ENCODE measurements at regions not wholly inside any gene's neighbourhood (a gene's known extent, or its start where the extent isn't known, plus 50 kb on each side); places are given as distances from the start of the nearest gene placed in this dataset.
A peak's percentile ranks its signal among the peaks of the same experiment; 100 is the strongest.

DNA sequence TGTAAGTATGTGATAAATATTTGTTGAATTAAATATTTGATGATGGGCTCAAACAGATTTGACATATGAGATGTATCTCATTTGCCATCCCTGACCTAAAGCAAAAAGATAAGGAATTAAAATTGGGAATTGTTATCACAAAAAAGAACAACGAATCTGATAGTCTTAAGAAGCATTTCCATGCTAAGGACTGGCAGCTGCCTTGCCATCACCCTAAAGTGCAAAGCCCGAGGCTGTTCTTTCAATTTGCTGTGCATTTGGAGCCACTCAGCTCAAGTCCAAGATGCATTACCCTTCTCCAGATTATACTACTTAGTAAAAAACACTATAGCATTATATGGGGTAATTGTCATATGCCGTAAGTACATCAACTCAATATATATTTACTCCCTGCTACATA, 618.3 kb upstream of the CLINT1 start:
- Histone ChIP-seq H3K27ac (no peak overlapping the region), H3K9me3 (no peaks in the 10 kb centered on the region), H3K4me3 (no peak overlapping the region), H3K27me3 (no peaks in the 10 kb centered on the region), H3K36me3 (no peaks in the 10 kb centered on the region), H3K4me1 (no peaks in the 10 kb centered on the region)
- intact Hi-C loops (cut with DNase I; ENCODE audit: low total_unique reads): no loop called here
- TF ChIP-seq POLR2AphosphoS5 (IDR thresholded peaks at IDR 0.05) (no peak), EP300 (IDR thresholded peaks at IDR 0.05) (no peak), POLR2A (IDR thresholded peaks at IDR 0.05) (no peak)
- 72 to 88% (median 82%) methylated on average over 3 of the region's 3 CpGs for WGBS, 5 donors
- no peak for DNase-seq

DNA sequence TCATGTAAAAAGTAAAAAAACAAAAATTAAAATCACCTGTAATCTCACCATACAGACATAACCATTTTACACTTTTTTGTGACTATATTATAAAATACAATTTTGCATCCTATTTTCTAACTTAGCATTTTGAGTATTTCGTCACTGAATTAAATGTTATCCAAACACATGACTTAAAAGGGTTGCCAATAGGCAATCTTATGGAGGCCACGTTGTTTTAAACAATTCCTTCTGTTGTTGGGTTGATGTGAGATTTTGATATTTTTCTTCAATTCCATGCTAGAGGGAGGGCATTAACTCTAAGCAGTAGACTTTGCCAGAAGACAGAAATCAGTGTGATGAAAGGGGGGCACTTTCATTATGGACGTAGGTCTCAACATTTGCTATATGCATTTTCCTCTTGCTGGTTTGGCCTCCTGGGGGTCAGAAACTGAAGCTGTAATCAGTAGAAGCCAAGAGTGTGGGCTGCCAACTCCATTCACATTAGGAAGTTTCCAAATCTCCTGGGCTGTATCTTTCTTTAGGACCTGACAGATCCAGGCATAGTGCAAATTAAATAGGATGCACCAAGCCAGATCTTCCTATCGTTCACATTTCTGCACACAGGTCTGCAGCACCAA, 614.2 kb upstream of the CLINT1 start:
- no peaks in the 10 kb centered on the region for H3K9me3 ChIP-seq
- TF ChIP-seq EP300 (IDR thresholded peaks at IDR 0.05) (no peak), POLR2AphosphoS5 (IDR thresholded peaks at IDR 0.05) (no peak), POLR2A (IDR thresholded peaks at IDR 0.05) (no peak)
- TF ChIP-seq, protein P1, sequence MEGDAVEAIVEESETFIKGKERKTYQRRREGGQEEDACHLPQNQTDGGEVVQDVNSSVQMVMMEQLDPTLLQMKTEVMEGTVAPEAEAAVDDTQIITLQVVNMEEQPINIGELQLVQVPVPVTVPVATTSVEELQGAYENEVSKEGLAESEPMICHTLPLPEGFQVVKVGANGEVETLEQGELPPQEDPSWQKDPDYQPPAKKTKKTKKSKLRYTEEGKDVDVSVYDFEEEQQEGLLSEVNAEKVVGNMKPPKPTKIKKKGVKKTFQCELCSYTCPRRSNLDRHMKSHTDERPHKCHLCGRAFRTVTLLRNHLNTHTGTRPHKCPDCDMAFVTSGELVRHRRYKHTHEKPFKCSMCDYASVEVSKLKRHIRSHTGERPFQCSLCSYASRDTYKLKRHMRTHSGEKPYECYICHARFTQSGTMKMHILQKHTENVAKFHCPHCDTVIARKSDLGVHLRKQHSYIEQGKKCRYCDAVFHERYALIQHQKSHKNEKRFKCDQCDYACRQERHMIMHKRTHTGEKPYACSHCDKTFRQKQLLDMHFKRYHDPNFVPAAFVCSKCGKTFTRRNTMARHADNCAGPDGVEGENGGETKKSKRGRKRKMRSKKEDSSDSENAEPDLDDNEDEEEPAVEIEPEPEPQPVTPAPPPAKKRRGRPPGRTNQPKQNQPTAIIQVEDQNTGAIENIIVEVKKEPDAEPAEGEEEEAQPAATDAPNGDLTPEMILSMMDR (IDR thresholded peaks at IDR 0.05): no peak
- H3K4me1 ChIP-seq: peaks cover 0 to 8% (median 0%) of the 10 kb centered on the region in 4 donors
- no peak overlapping the region for H3K27ac ChIP-seq
- no peak overlapping the region for H3K4me3 ChIP-seq
- H3K27me3 ChIP-seq: no peaks in the 10 kb centered on the region
- peak in 1 of 2 donors; percentile 60 for DNase-seq
- no peaks in the 10 kb centered on the region for H3K36me3 ChIP-seq
- WGBS, 5 donors: 73 to 87% (median 83%) methylated on average over 4 of the region's 4 CpGs
- intact Hi-C loops (cut with DNase I; ENCODE audit: low total_unique reads): no loop called here

DNA sequence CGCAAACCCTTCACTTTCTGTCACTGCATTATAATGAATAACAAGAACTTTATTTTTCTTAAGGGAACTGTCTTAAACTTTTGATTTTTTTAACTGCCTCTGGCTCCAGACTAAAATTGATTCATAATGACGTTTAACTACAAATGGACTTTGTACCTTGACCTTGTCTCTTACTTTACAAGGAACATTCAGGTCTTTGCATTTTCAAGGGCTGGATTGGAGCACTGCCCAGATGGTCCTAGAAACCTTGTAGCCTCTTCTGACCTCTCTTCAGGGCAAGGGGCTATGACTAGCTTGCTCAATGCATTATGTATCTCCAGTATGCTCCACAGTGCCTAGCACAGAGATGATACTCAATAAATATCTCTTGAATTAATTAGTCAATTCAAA, 612.6 kb upstream of the CLINT1 start:
- H3K27ac ChIP-seq: no peak overlapping the region
- 28 to 47% (median 41%) methylated on average over 2 of the region's 2 CpGs for WGBS, 5 donors
- DNase-seq: peak in 1 of 2 donors; percentile 56
- H3K27me3 ChIP-seq: no peaks in the 10 kb centered on the region
- intact Hi-C loops (cut with DNase I; ENCODE audit: low total_unique reads): no loop called here
- H3K36me3 ChIP-seq: no peaks in the 10 kb centered on the region
- H3K4me1 ChIP-seq: peaks cover 0 to 8% (median 0%) of the 10 kb centered on the region in 4 donors
- TF ChIP-seq POLR2AphosphoS5 (IDR thresholded peaks at IDR 0.05) (no peak), EP300 (IDR thresholded peaks at IDR 0.05) (no peak), POLR2A (IDR thresholded peaks at IDR 0.05) (no peak)
- TF ChIP-seq, protein P1 (IDR thresholded peaks at IDR 0.05): no peak
- no peaks in the 10 kb centered on the region for H3K9me3 ChIP-seq
- no peak overlapping the region for H3K4me3 ChIP-seq

DNA sequence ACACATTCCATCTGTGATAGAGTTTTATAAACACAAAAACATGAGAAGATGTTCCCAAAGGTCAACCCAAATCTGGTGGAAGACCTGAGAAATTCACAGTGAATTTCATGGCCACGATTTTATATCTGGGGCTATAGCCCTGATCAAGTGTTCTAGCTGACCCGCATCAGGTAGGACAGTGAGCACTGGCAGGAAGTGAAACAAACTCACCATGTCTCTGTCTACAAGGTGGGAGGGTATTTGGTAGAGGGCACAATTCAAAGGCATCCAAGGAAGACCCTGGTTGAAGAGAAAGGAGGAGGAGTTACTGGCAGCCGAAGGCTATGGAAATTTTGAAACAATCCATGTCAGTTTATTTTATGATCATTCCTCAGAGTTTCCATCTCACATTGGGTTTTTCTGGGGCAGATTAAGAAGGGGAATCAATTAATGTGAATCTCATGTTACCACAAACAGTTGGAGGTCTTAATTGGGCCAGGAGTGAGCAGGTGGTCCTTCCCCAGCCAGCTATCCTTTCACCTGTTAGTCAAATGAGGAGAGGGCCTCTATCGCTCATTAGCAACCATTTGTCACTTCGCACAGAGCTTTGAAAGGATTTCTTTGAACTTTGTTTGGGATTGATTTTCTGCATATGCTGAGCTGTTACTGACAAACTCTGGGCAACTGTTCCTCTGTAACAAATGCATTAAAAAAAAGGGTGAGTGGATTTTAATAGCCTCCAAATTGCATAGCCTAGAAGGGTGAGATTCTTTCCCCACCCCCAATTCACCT, 612.0 kb upstream of the CLINT1 start:
- Histone ChIP-seq H3K27me3 (no peaks in the 10 kb centered on the region), H3K9me3 (no peaks in the 10 kb centered on the region), H3K4me1 (peaks cover 0 to 8% (median 0%) of the 10 kb centered on the region in 4 donors), H3K27ac (no peak overlapping the region), H3K36me3 (no peaks in the 10 kb centered on the region), H3K4me3 (no peak overlapping the region)
- WGBS, 5 donors: 81 to 89% (median 86%) methylated on average over 5 of the region's 5 CpGs
- intact Hi-C loops (cut with DNase I; ENCODE audit: low total_unique reads): no loop called here
- peak in 1 of 2 donors; percentile 36 for DNase-seq
- no peak for TF ChIP-seq EP300 (IDR thresholded peaks at IDR 0.05)
- no peak for TF ChIP-seq POLR2A (IDR thresholded peaks at IDR 0.05)
- TF ChIP-seq, protein P1 (IDR thresholded peaks at IDR 0.05): no peak
- no peak for TF ChIP-seq POLR2AphosphoS5 (IDR thresholded peaks at IDR 0.05)
